ENCODE measurements at regions not wholly inside any gene's neighbourhood (a gene's known extent, or its start where the extent isn't known, plus 50 kb on each side); places are given as distances from the start of the nearest gene placed in this dataset.

DNA sequence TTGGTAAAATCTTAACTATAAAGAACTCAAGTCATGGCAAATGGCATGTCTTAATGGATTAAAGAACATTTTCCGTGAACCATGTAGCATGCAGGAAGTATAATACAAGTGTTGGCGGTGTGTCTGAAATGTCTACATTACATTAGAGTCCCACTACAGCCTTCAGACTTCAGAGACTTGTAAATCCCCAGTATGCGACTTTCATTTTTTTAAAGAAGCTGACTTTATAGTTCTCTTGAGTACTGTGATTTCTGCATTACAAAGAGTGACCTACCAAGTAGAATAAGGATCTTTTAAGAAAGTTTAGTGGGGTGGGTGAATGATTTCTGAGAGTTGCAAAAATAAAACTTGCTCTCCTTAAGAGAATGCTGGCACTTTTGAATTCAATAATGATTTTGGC is 140.7 kb upstream of the FN1 start:
- ATAC-seq (replicated peaks in 1 of 2) (no peak), DNase-seq (no peak)
- Mint-ChIP-seq H3K27ac (no peak overlapping the region), H3K4me3 (no peak overlapping the region), H3K27me3 (ENCODE audit: low read depth) (peaks cover 5% of the 10 kb centered on the region), H3K4me1 (ENCODE audit: low read depth) (no peaks in the 10 kb centered on the region), H3K9me3 (no peaks in the 10 kb centered on the region), H3K36me3 (ENCODE audit: insufficient read depth in 2 of 2) (no peaks in the 10 kb centered on the region)

DNA sequence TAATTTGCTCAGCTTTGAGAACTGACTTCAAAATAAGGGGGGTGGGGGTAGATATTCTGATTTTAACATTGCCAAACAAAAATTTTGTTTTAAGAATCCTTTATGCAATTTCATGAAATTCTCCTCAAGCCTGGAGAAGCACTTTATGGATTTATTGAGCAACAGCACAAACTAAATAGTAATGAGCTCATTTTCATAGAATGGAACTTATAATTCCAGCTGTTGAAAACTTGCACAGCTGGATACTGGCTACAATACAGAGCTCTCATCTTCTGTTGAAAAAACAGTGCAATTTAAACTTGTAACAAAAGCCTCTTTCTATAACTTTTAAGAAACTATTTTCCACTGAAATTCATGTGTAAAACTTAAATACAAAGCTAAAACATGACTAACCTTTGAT is 137.6 kb upstream of the FN1 start:
- Mint-ChIP-seq H3K36me3 (ENCODE audit: insufficient read depth in 2 of 2) (no peaks in the 10 kb centered on the region), H3K9me3 (no peaks in the 10 kb centered on the region), H3K27me3 (ENCODE audit: low read depth) (peaks cover 13% of the 10 kb centered on the region), H3K27ac (no peak overlapping the region), H3K4me3 (no peak overlapping the region), H3K4me1 (ENCODE audit: low read depth) (no peaks in the 10 kb centered on the region)
- DNase-seq, result no peak
- ATAC-seq (replicated peaks in 1 of 2), result no peak

- Mint-ChIP-seq H3K9me3 (no peaks in the 10 kb centered on the region), H3K27me3 (ENCODE audit: low read depth) (peaks cover 15% of the 10 kb centered on the region), H3K36me3 (ENCODE audit: insufficient read depth in 2 of 2) (no peaks in the 10 kb centered on the region), H3K4me3 (no peak overlapping the region), H3K4me1 (ENCODE audit: low read depth) (no peaks in the 10 kb centered on the region), H3K27ac (no peak overlapping the region)
- DNase-seq (no peak), ATAC-seq (replicated peaks in 1 of 2) (no peak)
These were observed 136.5 kb upstream of the FN1 start for GRCh38 chr2:215572341-215572848.

- no peak for DNase-seq
- H3K4me3 Mint-ChIP-seq, result no peak overlapping the region
- no peaks in the 10 kb centered on the region for H3K9me3 Mint-ChIP-seq
- no peaks in the 10 kb centered on the region for H3K4me1 Mint-ChIP-seq (ENCODE audit: low read depth)
- no peak overlapping the region for H3K27ac Mint-ChIP-seq
- peaks cover 12% of the 10 kb centered on the region for H3K27me3 Mint-ChIP-seq (ENCODE audit: low read depth)
- H3K36me3 Mint-ChIP-seq (ENCODE audit: insufficient read depth in 2 of 2), result no peaks in the 10 kb centered on the region
- ATAC-seq (replicated peaks in 1 of 2), result no peak
These were observed 135.8 kb upstream of the FN1 start for GRCh38 chr2:215571689-215572088.

GRCh38 chr2:215567504-215567903 is 131.6 kb upstream of the FN1 start:
- H3K27me3 Mint-ChIP-seq (ENCODE audit: low read depth), result peaks cover 12% of the 10 kb centered on the region
- DNase-seq (no peak), ATAC-seq (replicated peaks in 1 of 2) (no peak)
- no peak overlapping the region for H3K27ac Mint-ChIP-seq
- H3K36me3 Mint-ChIP-seq (ENCODE audit: insufficient read depth in 2 of 2), result no peaks in the 10 kb centered on the region
- no peak overlapping the region for H3K4me3 Mint-ChIP-seq
- H3K4me1 Mint-ChIP-seq (ENCODE audit: low read depth), result no peaks in the 10 kb centered on the region
- H3K9me3 Mint-ChIP-seq, result no peaks in the 10 kb centered on the region

DNA sequence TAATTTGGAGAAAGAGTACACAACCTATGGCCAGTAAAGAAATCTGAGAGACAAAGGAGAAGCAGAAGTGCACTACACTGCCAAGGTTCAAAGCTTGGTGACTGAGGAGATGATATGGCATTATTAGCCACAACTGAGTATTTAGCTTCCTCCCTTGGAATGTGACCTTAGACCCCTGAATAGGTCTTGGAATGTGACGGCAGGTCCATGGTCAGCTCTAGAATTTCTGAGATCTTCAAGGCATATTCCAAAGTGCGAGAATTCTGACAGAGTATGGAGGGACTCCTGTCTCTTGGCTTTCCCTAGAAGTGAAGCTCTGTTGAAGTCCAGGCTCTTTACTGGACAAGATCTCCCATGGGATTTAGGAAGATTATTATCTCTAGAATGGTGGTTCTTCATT is 130.0 kb upstream of the FN1 start:
- H3K36me3 Mint-ChIP-seq (ENCODE audit: insufficient read depth in 2 of 2), result no peaks in the 10 kb centered on the region
- no peak overlapping the region for H3K4me3 Mint-ChIP-seq
- peaks cover 0 to 4% of the 10 kb centered on the region in 2 donors for H3K9me3 Mint-ChIP-seq
- peaks cover 14% of the 10 kb centered on the region for H3K27me3 Mint-ChIP-seq (ENCODE audit: low read depth)
- H3K27ac Mint-ChIP-seq, result no peak overlapping the region
- H3K4me1 Mint-ChIP-seq (ENCODE audit: low read depth), result no peaks in the 10 kb centered on the region
- no peak for ATAC-seq (replicated peaks in 1 of 2)
- no peak for DNase-seq

- H3K4me3 Mint-ChIP-seq, result no peak overlapping the region
- no peaks in the 10 kb centered on the region for H3K4me1 Mint-ChIP-seq (ENCODE audit: low read depth)
- H3K36me3 Mint-ChIP-seq (ENCODE audit: insufficient read depth in 2 of 2), result no peaks in the 10 kb centered on the region
These were observed 121.8 kb upstream of the FN1 start for GRCh38 chr2:215557701-215558100.

GRCh38 chr2:215556979-215557378 is 121.1 kb upstream of the FN1 start:
- Mint-ChIP-seq H3K27ac (no peak overlapping the region), H3K9me3 (peaks cover 0 to 4% of the 10 kb centered on the region in 2 donors), H3K36me3 (ENCODE audit: insufficient read depth in 2 of 2) (no peaks in the 10 kb centered on the region), H3K4me3 (no peak overlapping the region), H3K4me1 (ENCODE audit: low read depth) (no peaks in the 10 kb centered on the region), H3K27me3 (ENCODE audit: low read depth) (no peaks in the 10 kb centered on the region)
- DNase-seq (no peak), ATAC-seq (replicated peaks in 1 of 2) (no peak)

More at GRCh38 chr2:215557701-215558100, 121.8 kb upstream of the FN1 start:
- DNase-seq, result no peak
- peaks cover 4% of the 10 kb centered on the region for H3K27me3 Mint-ChIP-seq (ENCODE audit: low read depth)
- H3K9me3 Mint-ChIP-seq, result peaks cover 0 to 4% of the 10 kb centered on the region in 2 donors
- ATAC-seq (replicated peaks in 1 of 2), result no peak
- H3K27ac Mint-ChIP-seq, result no peak overlapping the region

DNA sequence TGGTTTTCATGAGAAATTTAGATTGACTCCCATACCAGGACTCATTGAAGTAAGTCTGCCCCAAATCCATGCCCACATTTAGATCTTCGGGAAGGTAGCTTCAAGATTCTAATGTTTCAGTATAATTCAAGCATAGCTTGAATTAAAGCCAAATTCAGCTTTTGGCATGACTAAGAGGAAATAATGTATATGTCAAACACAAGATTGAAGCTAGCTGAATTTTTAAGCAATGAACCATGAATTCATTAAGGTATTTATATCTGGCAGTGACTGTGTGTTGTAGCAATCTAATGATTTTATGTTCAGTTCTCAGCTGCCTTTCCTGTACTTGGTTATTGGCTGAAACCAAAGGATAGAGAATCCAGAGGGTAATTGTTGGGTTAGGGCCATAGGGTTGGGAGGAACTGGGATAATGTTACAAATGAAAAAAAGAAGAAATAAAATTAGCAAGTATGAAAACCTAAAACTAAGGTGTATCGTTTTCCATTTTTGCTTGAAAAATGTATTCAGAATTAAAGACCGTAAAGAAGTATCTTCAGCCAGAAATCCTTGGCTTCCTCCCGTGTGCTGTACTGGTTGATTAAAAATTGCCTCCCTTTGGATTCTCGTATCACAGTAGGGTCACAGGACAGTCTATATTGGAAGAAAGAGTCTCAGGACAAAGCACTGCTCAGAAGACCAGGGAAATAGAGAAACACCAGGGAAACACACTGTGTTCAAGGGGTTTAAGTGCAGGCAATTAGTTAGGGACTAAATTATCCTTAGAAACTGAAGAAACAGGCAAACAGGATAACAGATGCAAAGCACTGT is 119.0 kb upstream of the FN1 start:
- Mint-ChIP-seq H3K4me3 (no peak overlapping the region), H3K27ac (no peak overlapping the region), H3K4me1 (ENCODE audit: low read depth) (no peaks in the 10 kb centered on the region), H3K36me3 (ENCODE audit: insufficient read depth in 2 of 2) (no peaks in the 10 kb centered on the region), H3K27me3 (ENCODE audit: low read depth) (no peaks in the 10 kb centered on the region), H3K9me3 (no peaks in the 10 kb centered on the region)
- no peak for ATAC-seq (replicated peaks in 1 of 2)
- DNase-seq, result no peak

- Mint-ChIP-seq H3K4me1 (ENCODE audit: low read depth) (no peaks in the 10 kb centered on the region), H3K4me3 (no peak overlapping the region), H3K36me3 (ENCODE audit: insufficient read depth in 2 of 2) (no peaks in the 10 kb centered on the region), H3K9me3 (no peaks in the 10 kb centered on the region), H3K27ac (no peak overlapping the region), H3K27me3 (ENCODE audit: low read depth) (no peaks in the 10 kb centered on the region)
- DNase-seq, result no peak
- ATAC-seq (replicated peaks in 1 of 2), result no peak
These were observed 118.1 kb upstream of the FN1 start for GRCh38 chr2:215553946-215554345.

- DNase-seq, result no peak
- Mint-ChIP-seq H3K27ac (no peak overlapping the region), H3K9me3 (no peaks in the 10 kb centered on the region), H3K36me3 (ENCODE audit: insufficient read depth in 2 of 2) (no peaks in the 10 kb centered on the region), H3K27me3 (ENCODE audit: low read depth) (no peaks in the 10 kb centered on the region), H3K4me3 (no peak overlapping the region), H3K4me1 (ENCODE audit: low read depth) (no peaks in the 10 kb centered on the region)
- ATAC-seq (replicated peaks in 1 of 2), result no peak
These were observed 116.3 kb upstream of the FN1 start for GRCh38 chr2:215552144-215552580.

- Mint-ChIP-seq H3K36me3 (ENCODE audit: insufficient read depth in 2 of 2) (no peaks in the 10 kb centered on the region), H3K4me3 (no peak overlapping the region), H3K27ac (no peak overlapping the region), H3K27me3 (ENCODE audit: low read depth) (no peaks in the 10 kb centered on the region), H3K9me3 (no peaks in the 10 kb centered on the region), H3K4me1 (ENCODE audit: low read depth) (no peaks in the 10 kb centered on the region)
- ATAC-seq (replicated peaks in 1 of 2) (no peak), DNase-seq (no peak)
These were observed 114.5 kb upstream of the FN1 start for GRCh38 chr2:215550331-215550730.

GRCh38 chr2:215548714-215549113 is 112.8 kb upstream of the FN1 start:
- ATAC-seq (replicated peaks in 1 of 2) (no peak), DNase-seq (no peak)
- Mint-ChIP-seq H3K27me3 (ENCODE audit: low read depth) (no peaks in the 10 kb centered on the region), H3K27ac (no peak overlapping the region), H3K4me1 (ENCODE audit: low read depth) (no peaks in the 10 kb centered on the region), H3K36me3 (ENCODE audit: insufficient read depth in 2 of 2) (no peaks in the 10 kb centered on the region), H3K9me3 (no peaks in the 10 kb centered on the region), H3K4me3 (no peak overlapping the region)

GRCh38 chr2:215542690-215543089 is 106.8 kb upstream of the FN1 start:
- Mint-ChIP-seq H3K36me3 (ENCODE audit: insufficient read depth in 2 of 2) (no peaks in the 10 kb centered on the region), H3K27me3 (ENCODE audit: low read depth) (peaks cover 7% of the 10 kb centered on the region), H3K4me3 (no peak overlapping the region), H3K9me3 (no peaks in the 10 kb centered on the region), H3K4me1 (ENCODE audit: low read depth) (no peaks in the 10 kb centered on the region), H3K27ac (no peak overlapping the region)
- ATAC-seq (replicated peaks in 1 of 2) (no peak), DNase-seq (no peak)
